OCI-LY7 (cell line): ENCODE measurements at regions not wholly inside any gene's neighbourhood (a gene's known extent, or its start where the extent isn't known, plus 50 kb on each side); places are given as distances from the start of the nearest gene placed in this dataset.

Experiments
- BruUV-seq: library from RNA; stranded (reverse); fragments of 400-500 nt; replicated peaks from 2 replicates; lab custom pipeline; 2021; lab: Mats Ljungman, UMichigan
- CTCF ChIA-PET: fragments of 300-600 bp; sonication (Branson Sonifier 250); formaldehyde crosslinking; loops from one replicate; lab custom pipeline; 2022; ENCODE audit warnings: antibody characterized with exemption; ENCODE audit not compliant: unreplicated experiment; lab: Charles Lee
- POLR2A ChIA-PET: fragments of 300-600 bp; sonication (Branson Sonifier 250); formaldehyde crosslinking; loops from one replicate; lab custom pipeline; 2022; ENCODE audit warnings: antibody characterized with exemption; lab: Charles Lee
- DNase-seq: peaks from one replicate; pipeline ENCODE4 v3.0.0-alpha.2; 2015; ENCODE audit warnings: low spot score
- H2AFZ ChIP-seq: fragments of 200-600 bp; sonication (generic), shearing (Covaris generic); 2 replicates; pipeline ENCODE4 v1.6.1; 2014; ENCODE audit warnings: mild to moderate bottlenecking, antibody characterized with exemption, low read length, moderate library complexity
- H3K27ac ChIP-seq: fragments of 200-600 bp; sonication (generic); 2 replicates; pipeline ENCODE4 v1.5.1; 2014; ENCODE audit warnings: mixed run types, low read depth, mild to moderate bottlenecking, moderate library complexity, low read length, inconsistent platforms; ENCODE audit not compliant: poor library complexity, severe bottlenecking
- H3K36me3 ChIP-seq: fragments of 200-600 bp; sonication (generic); 2 replicates; pipeline ENCODE4 v1.6.1; 2014; ENCODE audit warnings: mild to moderate bottlenecking, antibody characterized with exemption, low read length, moderate library complexity, mixed read lengths; ENCODE audit not compliant: insufficient read depth
- H3K4me1 ChIP-seq: fragments of 200-600 bp; sonication (generic); 2 replicates; pipeline ENCODE4 v1.5.1; 2014; ENCODE audit warnings: mild to moderate bottlenecking, low read length; ENCODE audit not compliant: insufficient read depth, poor library complexity, severe bottlenecking
- H3K4me2 ChIP-seq: fragments of 200-600 bp; sonication (generic); 2 replicates; pipeline ENCODE4 v1.6.1; 2014; ENCODE audit warnings: mild to moderate bottlenecking, low read length
- H3K4me3 ChIP-seq: fragments of 200-600 bp; sonication (generic); 2 replicates; pipeline ENCODE4 v1.5.1; 2014; ENCODE audit warnings: mild to moderate bottlenecking, low read depth, low read length; ENCODE audit not compliant: poor library complexity, severe bottlenecking
- H3K79me2 ChIP-seq: fragments of 200-600 bp; sonication (generic); 2 replicates; pipeline ENCODE4 v1.6.1; 2016; ENCODE audit warnings: low read depth, mild to moderate bottlenecking, low read length, moderate library complexity, mixed read lengths; ENCODE audit not compliant: insufficient read depth
- H3K9me2 ChIP-seq: fragments of 200-600 bp; sonication (generic); 2 replicates; pipeline ENCODE4 v1.6.1; 2016; ENCODE audit warnings: mild to moderate bottlenecking, low read length, mixed read lengths; ENCODE audit not compliant: insufficient read depth
- H3K9me3 ChIP-seq: fragments of 200-600 bp; sonication (generic); 2 replicates; pipeline ENCODE4 v1.6.1; 2014; ENCODE audit warnings: mild to moderate bottlenecking, mixed run types, low read length, mixed read lengths
- H4K20me1 ChIP-seq: fragments of 200-600 bp; sonication (generic); 2 replicates; pipeline ENCODE4 v1.6.1; 2014; ENCODE audit warnings: mild to moderate bottlenecking, antibody characterized with exemption, low read length, moderate library complexity, mixed read lengths; ENCODE audit not compliant: insufficient read depth
- CTCF ChIP-seq: fragments of 200-600 bp; sonication (generic); conservative IDR thresholded peaks from 2 replicates; pipeline ENCODE4 v1.5.1; 2014; ENCODE audit warnings: mild to moderate bottlenecking, antibody characterized with exemption, low read length, moderate library complexity, mixed read lengths
- EZH2phosphoT487 ChIP-seq: fragments of 200-600 bp; sonication (generic); IDR thresholded peaks from 2 replicates; pipeline ENCODE4 v1.6.1; 2018; ENCODE audit warnings: low read depth, borderline replicate concordance, mild to moderate bottlenecking, mixed run types, antibody characterized with exemption, low read length, moderate library complexity, mixed read lengths
- intact Hi-C: fragments of 100-400 bp; cut with micrococcal nuclease; formaldehyde crosslinking; loops from one replicate; pipeline ENCODE4 v1.10.0; 2022; ENCODE audit not compliant: unreplicated experiment

- Histone ChIP-seq H3K9me2 (no peaks in the 10 kb centered on the region), H4K20me1 (no peaks in the 10 kb centered on the region), H3K4me2 (no peak overlapping the region), H3K9me3 (no peaks in the 10 kb centered on the region), H3K27ac (no peak overlapping the region), H2AFZ (no peak overlapping the region), H3K79me2 (no peaks in the 10 kb centered on the region), H3K36me3 (no peaks in the 10 kb centered on the region), H3K4me3 (no peak overlapping the region), H3K4me1 (no peaks in the 10 kb centered on the region)
- DNase-seq: no peak
- BruUV-seq: no TSS peak
- TF ChIP-seq CTCF: no peak
- no peak for TF ChIP-seq EZH2phosphoT487
- ChIA-PET POLR2A (no interaction called here), CTCF (no interaction called here)
- intact Hi-C loops: no loop called here
These were observed 311.2 kb upstream of the SEMA3D start for GRCh38 chr7:85498031-85498430.

GRCh38 chr7:85489498-85489897 lies 302.6 kb upstream of the SEMA3D start:
- intact Hi-C loops: no loop called here
- TF ChIP-seq EZH2phosphoT487 (no peak), CTCF (no peak)
- CTCF ChIA-PET: no interaction called here

GRCh38 chr7:85488406-85488805 lies 301.6 kb upstream of the SEMA3D start:
- no peak overlapping the region for H3K4me2 ChIP-seq
- TF ChIP-seq CTCF: no peak
- no peak for TF ChIP-seq EZH2phosphoT487
- ChIA-PET POLR2A (no interaction called here), CTCF (no interaction called here)
- H3K36me3 ChIP-seq: no peaks in the 10 kb centered on the region
- no peaks in the 10 kb centered on the region for H4K20me1 ChIP-seq
- no peak for DNase-seq
- H3K9me3 ChIP-seq: no peaks in the 10 kb centered on the region
- no peaks in the 10 kb centered on the region for H3K4me1 ChIP-seq
- H3K4me3 ChIP-seq: no peak overlapping the region
- H3K27ac ChIP-seq: no peak overlapping the region
- BruUV-seq: no TSS peak
- H2AFZ ChIP-seq: no peak overlapping the region
- H3K79me2 ChIP-seq: no peaks in the 10 kb centered on the region
- intact Hi-C loops: no loop called here
- H3K9me2 ChIP-seq: no peaks in the 10 kb centered on the region

More at GRCh38 chr7:85489498-85489897, 302.6 kb upstream of the SEMA3D start:
- Histone ChIP-seq H3K4me3 (no peak overlapping the region), H3K36me3 (no peaks in the 10 kb centered on the region), H3K27ac (no peak overlapping the region), H3K79me2 (no peaks in the 10 kb centered on the region), H3K4me1 (no peaks in the 10 kb centered on the region), H3K9me3 (no peaks in the 10 kb centered on the region), H3K9me2 (no peaks in the 10 kb centered on the region), H3K4me2 (no peak overlapping the region), H2AFZ (no peak overlapping the region), H4K20me1 (no peaks in the 10 kb centered on the region)
- POLR2A ChIA-PET: no interaction called here
- no TSS peak for BruUV-seq
- no peak for DNase-seq
